ENCODE measurements at regions not wholly inside any gene's neighbourhood (a gene's known extent, or its start where the extent isn't known, plus 50 kb on each side); places are given as distances from the start of the nearest gene placed in this dataset.

- no peak for ATAC-seq
Observed at GRCh38 chr2:194696690-194697089, 960.3 kb upstream of the SLC39A10 start.

DNA sequence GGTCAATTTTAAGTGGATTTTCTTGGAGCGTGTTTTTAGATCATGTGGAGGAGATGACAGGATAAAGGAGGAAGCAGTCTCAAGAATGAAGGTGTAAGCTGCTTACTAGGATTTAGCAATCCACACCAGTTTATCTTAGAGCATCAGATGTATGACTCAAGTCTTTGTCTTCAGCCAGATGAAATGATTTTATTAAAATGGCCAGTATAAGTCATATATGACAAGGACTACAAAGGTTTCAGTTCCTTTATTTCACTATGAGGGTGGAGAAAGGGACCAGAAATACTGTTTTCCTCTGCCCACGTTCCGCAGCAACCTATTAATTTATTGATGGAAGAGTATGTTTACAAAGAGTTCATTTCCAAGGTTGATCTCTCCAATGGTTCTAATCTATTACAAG lies 970.5 kb upstream of the SLC39A10 start:
- POLR2A ChIA-PET: no interaction called here
- TF ChIP-seq SP1 (IDR thresholded peaks at IDR 0.05; ENCODE audit: low read depth) (no peak), RAD21 (IDR thresholded peaks at IDR 0.05; ENCODE audit: low read depth) (no peak), EZH2 (IDR thresholded peaks at IDR 0.05) (no peak), SRF (IDR thresholded peaks at IDR 0.05; ENCODE audit: low read depth) (no peak), POLR2A (IDR thresholded peaks at IDR 0.05; ENCODE audit: borderline replicate concordance, extremely low read depth, insufficient read depth, insufficient read length) (no peak), SIN3A (IDR thresholded peaks at IDR 0.05; ENCODE audit: low read depth) (no peak), POLR2AphosphoS5 (IDR thresholded peaks at IDR 0.05; ENCODE audit: low read depth, low read length) (no peak)
- TF ChIP-seq, protein P1, sequence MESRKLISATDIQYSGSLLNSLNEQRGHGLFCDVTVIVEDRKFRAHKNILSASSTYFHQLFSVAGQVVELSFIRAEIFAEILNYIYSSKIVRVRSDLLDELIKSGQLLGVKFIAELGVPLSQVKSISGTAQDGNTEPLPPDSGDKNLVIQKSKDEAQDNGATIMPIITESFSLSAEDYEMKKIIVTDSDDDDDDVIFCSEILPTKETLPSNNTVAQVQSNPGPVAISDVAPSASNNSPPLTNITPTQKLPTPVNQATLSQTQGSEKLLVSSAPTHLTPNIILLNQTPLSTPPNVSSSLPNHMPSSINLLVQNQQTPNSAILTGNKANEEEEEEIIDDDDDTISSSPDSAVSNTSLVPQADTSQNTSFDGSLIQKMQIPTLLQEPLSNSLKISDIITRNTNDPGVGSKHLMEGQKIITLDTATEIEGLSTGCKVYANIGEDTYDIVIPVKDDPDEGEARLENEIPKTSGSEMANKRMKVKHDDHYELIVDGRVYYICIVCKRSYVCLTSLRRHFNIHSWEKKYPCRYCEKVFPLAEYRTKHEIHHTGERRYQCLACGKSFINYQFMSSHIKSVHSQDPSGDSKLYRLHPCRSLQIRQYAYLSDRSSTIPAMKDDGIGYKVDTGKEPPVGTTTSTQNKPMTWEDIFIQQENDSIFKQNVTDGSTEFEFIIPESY (IDR thresholded peaks at IDR 0.05; ENCODE audit: extremely low read depth, insufficient replicate concordance, low read length): no peak
- DNase-seq (ENCODE audit: low read depth, low spot score) (no peak), ATAC-seq (no peak)
- no peaks in the 10 kb centered on the region for H3K4me1 ChIP-seq (ENCODE audit: control insufficient read depth in 1 of 2, insufficient read depth in 2 of 2, low read length in 2 of 2)
- no peaks in the 10 kb centered on the region for H3K9me3 ChIP-seq (ENCODE audit: control insufficient read depth in 1 of 2, insufficient read depth in 1 of 2, low read depth in 1 of 2, low read length in 2 of 2)
- intact Hi-C loops (cut with micrococcal nuclease): no loop called here
- H3K9me2 ChIP-seq (ENCODE audit: insufficient read depth): no peaks in the 10 kb centered on the region
- no TSS peak for BruUV-seq (replicated peaks)
- H3K36me3 ChIP-seq (ENCODE audit: control insufficient read depth in 1 of 2, insufficient read depth in 2 of 2, low read length in 2 of 2): no peaks in the 10 kb centered on the region
- RAD21 ChIA-PET (ENCODE audit: low non-redundant PET in 1 of 2, low total read pairs in 2 of 2, uncharacterized antibody in 2 of 2, unreplicated experiment in 2 of 2): no interaction called here
- no peak overlapping the region for H3K9ac ChIP-seq (ENCODE audit: low read length)
- no peaks in the 10 kb centered on the region for H4K20me1 ChIP-seq (ENCODE audit: insufficient read depth)
- H3K4me3 ChIP-seq (replicated peaks in 1 of 2; ENCODE audit: low read depth in 1 of 2, low read length in 2 of 2): no peak overlapping the region
- CTCF ChIA-PET: no interaction called here
- H3K4me2 ChIP-seq (ENCODE audit: low read length): no peak overlapping the region
- no peaks in the 10 kb centered on the region for H3K27me3 ChIP-seq (ENCODE audit: insufficient read depth, low read length)
- H3K79me2 ChIP-seq (ENCODE audit: insufficient read depth, low read length): no peaks in the 10 kb centered on the region
- H2AFZ ChIP-seq (ENCODE audit: low read depth, low read length, poor library complexity, severe bottlenecking): no peak overlapping the region
- no peak overlapping the region for H3K27ac ChIP-seq (ENCODE audit: low read depth, low read length)

More at GRCh38 chr2:194696690-194697089, 960.3 kb upstream of the SLC39A10 start:
- Histone ChIP-seq H3K79me2 (ENCODE audit: insufficient read depth, low read length) (no peaks in the 10 kb centered on the region), H3K4me1 (ENCODE audit: control insufficient read depth in 1 of 2, insufficient read depth in 2 of 2, low read length in 2 of 2) (no peaks in the 10 kb centered on the region), H3K9ac (ENCODE audit: low read length) (no peak overlapping the region), H4K20me1 (ENCODE audit: insufficient read depth) (no peaks in the 10 kb centered on the region), H3K4me3 (replicated peaks in 1 of 2; ENCODE audit: low read depth in 1 of 2, low read length in 2 of 2) (no peak overlapping the region), H3K9me3 (ENCODE audit: control insufficient read depth in 1 of 2, insufficient read depth in 1 of 2, low read depth in 1 of 2, low read length in 2 of 2) (no peaks in the 10 kb centered on the region), H2AFZ (ENCODE audit: low read depth, low read length, poor library complexity, severe bottlenecking) (no peak overlapping the region), H3K27me3 (ENCODE audit: insufficient read depth, low read length) (no peaks in the 10 kb centered on the region), H3K36me3 (ENCODE audit: control insufficient read depth in 1 of 2, insufficient read depth in 2 of 2, low read length in 2 of 2) (no peaks in the 10 kb centered on the region), H3K27ac (ENCODE audit: low read depth, low read length) (no peak overlapping the region), H3K9me2 (ENCODE audit: insufficient read depth) (no peaks in the 10 kb centered on the region), H3K4me2 (ENCODE audit: low read length) (no peak overlapping the region)
- BruUV-seq (replicated peaks): no TSS peak
- TF ChIP-seq CEBPB (IDR thresholded peaks at IDR 0.05; ENCODE audit: low read depth) (no peak), TCF7L2 (IDR thresholded peaks at IDR 0.05; ENCODE audit: borderline replicate concordance, extremely low read depth, insufficient read depth, insufficient read length) (no peak), SRF (IDR thresholded peaks at IDR 0.05; ENCODE audit: low read depth) (no peak)
- TF ChIP-seq, protein P2, sequence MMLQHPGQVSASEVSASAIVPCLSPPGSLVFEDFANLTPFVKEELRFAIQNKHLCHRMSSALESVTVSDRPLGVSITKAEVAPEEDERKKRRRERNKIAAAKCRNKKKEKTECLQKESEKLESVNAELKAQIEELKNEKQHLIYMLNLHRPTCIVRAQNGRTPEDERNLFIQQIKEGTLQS (IDR thresholded peaks at IDR 0.05): no peak
- ChIA-PET RAD21 (ENCODE audit: low non-redundant PET in 1 of 2, low total read pairs in 2 of 2, uncharacterized antibody in 2 of 2, unreplicated experiment in 2 of 2) (no interaction called here), POLR2A (no interaction called here), CTCF (no interaction called here)
- DNase-seq (ENCODE audit: low read depth, low spot score): no peak
- intact Hi-C loops (cut with micrococcal nuclease): no loop called here

Measured in HCT116 (cell line).